Stimulated activated CD4-positive, alpha-beta T cell treated with anti-CD3 and anti-CD28 coated beads, TNF-alpha, amount 100 ng/mL, for 1 hour (primary cell): ENCODE measurements at regions not wholly inside any gene's neighbourhood (a gene's known extent, or its start where the extent isn't known, plus 50 kb on each side); places are given as distances from the start of the nearest gene placed in this dataset.

ENCODE experiments used
- DNase-seq, 3 donors: peaks; one replicate each; pipeline ENCODE4 v3.0.0-alpha.2; 2020; ENCODE audit warnings: low read depth in 3 of 3, low spot score in 1 of 3

- DNase-seq = no peak
Measured at GRCh38 chr1:38097284-38097898, 50.8 kb upstream of the POU3F1 start.
